ENCODE measurements at regions not wholly inside any gene's neighbourhood (a gene's known extent, or its start where the extent isn't known, plus 50 kb on each side); places are given as distances from the start of the nearest gene placed in this dataset.

- Histone ChIP-seq H3K9me2 (replicated peaks; ENCODE audit: insufficient read depth, low read length) (no peaks in the 10 kb centered on the region), H3K9ac (ENCODE audit: low read length) (no peak overlapping the region), H3F3A (ENCODE audit: insufficient read depth) (no peaks in the 10 kb centered on the region), H4K20me1 (ENCODE audit: low read depth, low read length) (no peaks in the 10 kb centered on the region), H3K27ac (ENCODE audit: low read depth, low read length) (no peak overlapping the region), H3K9me3 (ENCODE audit: insufficient read depth, low read length) (no peaks in the 10 kb centered on the region), H2AFZ (ENCODE audit: low read depth, low read length, severe bottlenecking) (no peak overlapping the region), H3K36me3 (ENCODE audit: low read length) (no peaks in the 10 kb centered on the region), H3K4me2 (ENCODE audit: low read depth, low read length, poor library complexity, severe bottlenecking) (no peak overlapping the region), H3K4me3 (ENCODE audit: insufficient read depth, low read length, poor library complexity, severe bottlenecking) (no peak overlapping the region), H3K27me3 (ENCODE audit: low read length) (no peaks in the 10 kb centered on the region), H3K79me2 (ENCODE audit: insufficient read depth, low read length) (no peaks in the 10 kb centered on the region)
- TF ChIP-seq CTCF (IDR thresholded peaks at IDR 0.05; ENCODE audit: insufficient read depth, low read length, poor library complexity, severe bottlenecking) (no peak), EZH2phosphoT487 (conservative IDR thresholded peaks at IDR 0.05; ENCODE audit: low read length) (no peak)
These were observed 211.5 kb upstream of the NR3C2 start for GRCh38 chr4:148653681-148654080.

- Histone ChIP-seq H3K27me3 (ENCODE audit: low read length) (no peaks in the 10 kb centered on the region), H3K36me3 (ENCODE audit: low read length) (no peaks in the 10 kb centered on the region), H3K9me3 (ENCODE audit: insufficient read depth, low read length) (no peaks in the 10 kb centered on the region), H3K27ac (ENCODE audit: low read depth, low read length) (no peak overlapping the region), H3K4me3 (ENCODE audit: insufficient read depth, low read length, poor library complexity, severe bottlenecking) (no peak overlapping the region), H3F3A (ENCODE audit: insufficient read depth) (no peaks in the 10 kb centered on the region), H3K9ac (ENCODE audit: low read length) (no peak overlapping the region), H3K4me2 (ENCODE audit: low read depth, low read length, poor library complexity, severe bottlenecking) (no peak overlapping the region), H3K9me2 (replicated peaks; ENCODE audit: insufficient read depth, low read length) (no peaks in the 10 kb centered on the region), H2AFZ (ENCODE audit: low read depth, low read length, severe bottlenecking) (no peak overlapping the region), H3K79me2 (ENCODE audit: insufficient read depth, low read length) (no peaks in the 10 kb centered on the region), H4K20me1 (ENCODE audit: low read depth, low read length) (no peaks in the 10 kb centered on the region)
- TF ChIP-seq EZH2phosphoT487 (conservative IDR thresholded peaks at IDR 0.05; ENCODE audit: low read length) (no peak), CTCF (IDR thresholded peaks at IDR 0.05; ENCODE audit: insufficient read depth, low read length, poor library complexity, severe bottlenecking) (no peak)
These were observed 209.8 kb upstream of the NR3C2 start for GRCh38 chr4:148651991-148652390.

- TF ChIP-seq CTCF (IDR thresholded peaks at IDR 0.05; ENCODE audit: insufficient read depth, low read length, poor library complexity, severe bottlenecking) (no peak), EZH2phosphoT487 (conservative IDR thresholded peaks at IDR 0.05; ENCODE audit: low read length) (no peak)
- Histone ChIP-seq H3K9me3 (ENCODE audit: insufficient read depth, low read length) (no peaks in the 10 kb centered on the region), H4K20me1 (ENCODE audit: low read depth, low read length) (no peaks in the 10 kb centered on the region), H3K27ac (ENCODE audit: low read depth, low read length) (no peak overlapping the region), H3K79me2 (ENCODE audit: insufficient read depth, low read length) (no peaks in the 10 kb centered on the region), H3K4me2 (ENCODE audit: low read depth, low read length, poor library complexity, severe bottlenecking) (no peak overlapping the region), H3K9ac (ENCODE audit: low read length) (no peak overlapping the region), H3K9me2 (replicated peaks; ENCODE audit: insufficient read depth, low read length) (no peaks in the 10 kb centered on the region), H3K36me3 (ENCODE audit: low read length) (no peaks in the 10 kb centered on the region), H2AFZ (ENCODE audit: low read depth, low read length, severe bottlenecking) (no peak overlapping the region), H3K27me3 (ENCODE audit: low read length) (no peaks in the 10 kb centered on the region), H3K4me3 (ENCODE audit: insufficient read depth, low read length, poor library complexity, severe bottlenecking) (no peak overlapping the region), H3F3A (ENCODE audit: insufficient read depth) (no peaks in the 10 kb centered on the region)
These were observed 207.6 kb upstream of the NR3C2 start for GRCh38 chr4:148649652-148650331.
